HS-5 (cell line): ENCODE measurements at regions not wholly inside any gene's neighbourhood (a gene's known extent, or its start where the extent isn't known, plus 50 kb on each side); places are given as distances from the start of the nearest gene placed in this dataset.

Source experiments
- DNase-seq: peaks from one replicate; pipeline ENCODE4 v3.0.0-alpha.2; 2012; ENCODE audit warnings: low read depth

DNA sequence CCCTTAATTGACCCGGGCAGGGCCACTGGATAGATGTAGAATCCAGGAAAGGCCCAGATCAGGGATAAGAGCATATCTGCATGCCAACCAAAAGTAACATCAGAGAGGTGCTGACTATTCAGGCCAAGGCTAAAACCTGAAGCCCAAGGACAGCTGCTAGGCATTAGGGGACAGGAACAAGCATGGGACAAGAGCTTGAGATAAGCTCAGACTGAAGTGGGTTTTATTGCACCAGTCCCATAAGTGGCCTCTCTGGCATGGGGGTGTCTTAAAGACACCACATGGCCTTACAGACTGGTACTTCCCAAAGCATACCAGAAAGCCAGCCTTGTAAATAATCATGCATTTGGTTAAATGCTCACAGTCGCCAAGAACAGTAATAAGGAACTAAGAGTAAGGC is 376.1 kb downstream of the FBXW7 start:
- no peak for DNase-seq

DNA sequence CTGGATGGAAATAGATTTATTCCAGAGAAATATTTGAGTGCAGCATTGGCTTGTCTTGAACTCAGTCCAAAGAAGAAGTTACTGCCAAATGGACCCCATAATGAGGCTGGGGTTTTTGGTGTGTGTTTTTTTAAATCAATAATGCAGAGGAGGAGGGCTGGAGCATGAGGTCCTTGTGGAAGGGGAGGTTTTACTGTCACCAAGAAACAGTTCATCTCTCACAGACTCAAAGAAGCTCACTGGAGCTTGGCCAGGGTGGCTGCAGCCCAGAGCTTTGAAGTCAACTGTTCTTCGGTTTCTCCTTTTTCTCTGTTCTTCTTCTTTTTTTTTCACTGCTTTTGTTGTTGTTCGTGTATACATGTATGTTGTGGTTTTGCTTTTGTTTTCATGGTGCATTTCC is 377.7 kb downstream of the FBXW7 start:
- DNase-seq = no peak

DNA sequence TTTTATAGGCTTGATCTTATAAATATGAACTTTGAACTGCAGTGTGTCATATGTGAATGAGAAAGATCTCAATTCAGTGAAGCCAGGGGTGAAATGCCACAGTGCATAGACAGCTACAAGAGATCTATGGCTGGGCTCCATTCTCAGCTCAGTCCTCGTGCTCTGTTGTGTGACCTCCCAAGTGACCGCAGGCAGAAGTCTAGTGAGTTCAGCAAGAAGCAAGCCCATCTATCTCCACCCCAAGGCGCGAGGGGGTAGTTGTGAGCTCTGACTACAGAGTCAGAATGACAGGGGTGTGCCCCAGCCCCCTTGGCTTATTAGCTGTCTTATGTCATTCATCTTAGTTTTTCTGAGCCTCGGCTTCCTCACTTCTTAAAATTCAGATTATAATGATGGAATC is 378.3 kb downstream of the FBXW7 start:
- DNase-seq = no peak

- DNase-seq = no peak
These were observed 379.4 kb downstream of the FBXW7 start for GRCh38 chr4:152156442-152156841.

DNA sequence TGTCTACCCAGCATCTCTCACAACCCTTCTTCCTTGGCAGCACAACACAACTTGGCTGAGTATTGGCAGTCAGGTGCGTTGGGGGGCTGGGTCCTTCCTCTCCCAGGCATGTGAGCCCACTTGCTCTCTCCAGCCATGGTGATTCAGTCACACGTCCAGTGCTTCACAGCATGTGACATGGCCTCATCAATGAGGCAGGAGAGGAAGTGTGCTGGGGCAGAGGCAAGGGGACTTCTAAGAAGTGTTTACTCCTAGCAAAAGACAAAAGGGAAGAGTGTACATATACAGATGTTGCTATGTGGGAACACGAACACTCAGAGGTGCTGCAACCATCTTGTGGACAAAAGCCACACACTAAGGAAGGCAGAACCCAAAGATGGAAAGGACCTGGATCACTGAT is 380.8 kb downstream of the FBXW7 start:
- no peak for DNase-seq

DNA sequence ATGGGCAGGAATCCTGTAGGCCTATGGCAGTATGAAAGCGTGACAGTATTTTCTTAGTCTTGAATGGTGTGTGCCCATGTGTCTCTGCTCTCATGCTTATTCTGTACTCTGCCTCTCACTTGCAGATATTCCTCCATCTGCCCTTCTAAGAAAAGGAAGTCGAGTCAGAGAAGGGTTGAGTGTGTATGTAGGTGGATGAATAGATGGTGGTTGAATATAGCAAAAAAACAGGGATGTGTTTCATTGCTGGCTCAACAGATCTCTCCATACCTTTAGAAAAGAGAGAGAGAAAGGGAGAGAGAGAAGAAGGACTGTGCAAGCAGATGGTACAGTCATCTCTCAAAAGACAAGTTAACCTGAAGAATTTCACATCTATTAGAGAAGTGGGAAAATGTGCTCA is 381.5 kb downstream of the FBXW7 start:
- DNase-seq = no peak

DNA sequence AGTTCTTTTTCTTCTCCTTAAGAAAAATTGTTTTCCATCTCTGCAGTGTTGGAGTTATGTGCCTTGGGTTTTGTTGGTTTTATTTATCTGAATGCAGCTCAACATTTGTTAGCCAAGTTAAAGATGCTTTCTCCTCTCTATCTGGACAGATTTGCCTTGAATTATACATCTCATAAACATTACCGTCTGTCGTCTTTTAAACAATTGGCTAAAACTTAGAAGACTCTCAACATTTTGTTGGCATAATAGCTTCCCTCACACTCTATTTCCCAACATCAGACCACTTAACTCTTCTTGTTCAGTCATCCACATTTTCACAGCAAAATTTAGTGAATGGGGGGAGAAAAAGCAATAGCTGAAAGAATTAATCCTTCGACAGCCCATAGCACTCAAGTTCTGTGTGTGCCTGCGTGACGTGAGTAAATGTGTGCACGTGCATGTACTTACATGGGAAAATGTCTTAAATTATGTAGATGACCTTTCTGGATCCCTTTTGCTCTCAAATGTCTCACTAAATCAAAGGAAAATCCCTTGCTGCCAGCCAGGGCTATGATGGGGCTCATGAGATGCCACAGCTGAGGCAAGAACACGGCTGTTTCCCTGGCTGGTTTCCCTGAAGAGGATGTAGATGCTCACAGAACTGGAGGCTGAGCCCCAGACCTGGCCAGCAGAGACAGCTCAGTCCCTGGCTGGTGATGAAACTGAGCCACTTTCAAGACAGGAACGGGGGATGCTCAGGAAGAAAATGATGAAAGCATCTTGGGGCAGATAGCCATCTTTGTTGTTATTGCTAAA is 382.2 kb downstream of the FBXW7 start:
- DNase-seq = no peak

DNA sequence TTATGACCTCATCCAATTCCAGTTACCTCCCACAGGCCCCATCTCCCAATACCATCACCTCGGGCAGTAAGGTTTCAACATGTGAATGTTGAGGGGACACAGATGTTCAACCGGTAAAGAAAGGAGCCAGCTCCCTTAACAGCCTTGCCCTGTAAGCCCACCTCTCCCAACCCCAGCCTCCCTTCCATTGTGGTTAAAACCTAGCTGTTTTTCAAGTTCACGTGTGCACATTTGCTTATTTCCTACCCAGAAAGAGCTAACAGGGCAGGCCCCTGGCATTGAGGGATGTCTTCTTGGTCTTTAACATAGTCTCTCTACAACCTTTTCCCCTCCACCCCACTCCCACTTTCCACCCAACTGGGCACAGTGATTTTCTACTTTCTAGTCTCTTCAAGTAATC is 385.7 kb downstream of the FBXW7 start:
- no peak for DNase-seq

- no peak for DNase-seq
These were observed 386.1 kb downstream of the FBXW7 start for GRCh38 chr4:152149745-152150144.

GRCh38 chr4:152148057-152148456 is 387.2 kb upstream of the GATB start:
- DNase-seq = no peak

DNA sequence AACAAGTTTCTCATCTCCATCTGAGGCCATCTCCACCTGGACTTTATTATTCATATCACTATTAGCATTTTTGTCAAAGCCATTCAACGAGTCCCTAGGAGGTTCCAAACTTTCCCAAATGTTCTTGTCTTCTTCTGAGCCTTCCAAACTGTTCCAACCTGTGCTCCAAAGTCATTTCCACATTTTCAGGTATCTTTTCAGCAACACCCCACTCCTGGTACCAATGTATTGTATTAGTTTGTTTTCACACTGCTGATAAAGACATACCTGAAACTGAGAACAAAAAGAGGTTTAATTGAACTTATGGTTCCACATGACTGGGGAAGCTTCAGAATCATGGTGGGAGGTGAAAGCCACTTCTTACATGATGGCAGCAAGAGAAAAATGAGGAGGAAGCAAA is 385.4 kb upstream of the GATB start:
- DNase-seq = no peak

DNA sequence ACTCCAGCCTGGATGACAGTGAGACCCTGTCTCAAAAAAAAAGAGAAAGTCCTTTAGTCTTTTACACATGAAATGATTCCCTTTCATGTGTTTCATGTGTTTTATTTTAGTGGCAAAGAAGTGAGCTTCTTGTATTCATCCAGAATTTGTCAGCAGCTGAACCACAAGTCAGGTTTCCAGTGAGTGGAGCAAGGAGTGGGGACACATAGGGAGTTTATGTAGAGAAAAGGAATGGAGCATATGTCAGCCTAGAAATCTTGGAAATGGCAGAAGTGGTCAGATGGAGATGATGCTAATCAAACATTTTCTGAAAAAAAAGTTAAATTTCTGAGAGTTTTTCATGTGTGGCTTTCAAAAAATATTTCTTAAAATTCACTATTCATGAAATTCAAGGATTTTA is 383.0 kb upstream of the GATB start:
- no peak for DNase-seq

GRCh38 chr4:152138451-152138850 is 377.6 kb upstream of the GATB start:
- no peak for DNase-seq

GRCh38 chr4:152132776-152133175 is 372.0 kb upstream of the GATB start:
- no peak for DNase-seq

GRCh38 chr4:152128356-152128755 is 367.5 kb upstream of the GATB start:
- DNase-seq = no peak

GRCh38 chr4:152126238-152126637 is 365.4 kb upstream of the GATB start:
- no peak for DNase-seq

GRCh38 chr4:152118819-152119553 is 358.2 kb upstream of the GATB start:
- DNase-seq = no peak

GRCh38 chr4:152117933-152118507 is 357.2 kb upstream of the GATB start:
- DNase-seq = no peak

DNA sequence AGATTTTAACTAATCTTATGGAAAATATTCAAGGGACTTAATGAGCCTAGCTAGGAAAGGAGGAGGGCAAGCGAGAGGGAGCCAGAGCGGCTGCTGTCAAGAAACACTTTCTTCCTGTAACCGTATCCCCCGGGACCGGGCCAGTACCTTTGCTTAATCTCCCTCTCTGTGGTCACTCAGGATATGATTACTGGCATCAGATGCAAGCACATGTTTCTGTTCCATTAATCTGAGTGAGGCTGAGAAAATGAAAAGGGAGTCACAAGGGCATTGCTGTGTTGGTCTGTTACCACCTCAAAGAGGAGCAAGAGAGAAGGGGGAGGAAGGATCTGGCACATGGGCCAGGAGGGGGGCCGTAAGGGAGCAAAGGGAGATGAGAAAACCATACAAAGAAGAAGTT is 356.7 kb upstream of the GATB start:
- DNase-seq = no peak

DNA sequence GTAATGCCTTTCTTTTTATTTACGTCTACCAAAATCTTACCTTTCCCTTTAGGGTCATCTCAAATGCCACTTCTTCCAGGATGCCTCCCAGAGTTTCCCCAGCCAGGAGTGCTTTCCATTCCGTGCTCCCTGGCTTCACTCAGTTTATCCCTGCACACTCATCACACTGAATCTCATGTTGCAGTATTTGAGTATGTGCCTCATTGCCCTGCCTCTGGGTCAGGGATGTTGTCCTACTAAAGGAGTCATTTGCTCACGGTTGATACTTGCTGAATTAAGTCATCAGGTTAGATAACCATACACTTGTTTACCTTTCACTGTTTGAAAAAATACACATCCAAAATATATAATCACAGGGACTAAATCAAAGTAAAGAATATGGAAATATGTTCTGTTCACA is 356.2 kb upstream of the GATB start:
- no peak for DNase-seq

DNA sequence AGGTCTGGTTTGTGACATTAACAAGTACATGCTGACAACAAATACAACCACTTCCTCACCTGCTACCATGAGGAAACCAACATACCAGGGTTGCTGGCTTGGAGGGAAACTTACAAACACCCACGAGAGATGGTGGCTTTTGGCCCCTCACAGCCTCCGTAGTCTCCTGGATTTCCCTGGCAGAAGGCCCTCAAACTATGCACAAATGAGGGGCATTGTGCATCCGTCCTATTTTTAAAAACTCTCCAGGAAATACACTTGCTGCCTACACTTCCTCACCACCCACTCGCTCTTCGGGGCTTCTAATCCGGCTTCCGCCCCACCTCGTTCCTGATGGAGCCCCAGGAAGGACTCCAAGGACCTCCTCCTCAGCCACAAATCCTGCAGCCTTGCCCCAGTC is 355.0 kb upstream of the GATB start:
- DNase-seq = no peak

DNA sequence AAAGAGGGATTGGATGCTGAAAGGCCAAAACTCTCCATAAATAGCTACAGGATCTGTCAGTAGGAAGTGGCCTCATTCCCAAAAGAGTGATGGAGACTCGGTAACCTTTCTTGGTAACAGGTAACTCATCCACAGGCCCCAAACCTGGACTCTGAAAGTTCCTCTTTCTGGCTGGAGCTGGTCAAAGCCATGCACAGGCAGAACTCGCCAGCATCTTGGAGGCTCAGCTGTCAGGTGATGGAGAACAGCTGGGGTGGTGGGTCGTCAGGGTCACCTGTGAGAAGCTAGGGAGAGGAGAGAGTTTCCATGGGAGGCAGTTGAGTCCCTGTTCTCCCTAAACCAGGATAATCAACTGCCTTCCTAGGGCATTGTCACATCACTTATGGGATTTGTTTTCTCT is 354.3 kb upstream of the GATB start:
- DNase-seq = no peak

GRCh38 chr4:152114562-152114961 is 353.8 kb upstream of the GATB start:
- DNase-seq = no peak
